Ectodermal cell (in vitro differentiated cells): ENCODE measurements at regions not wholly inside any gene's neighbourhood (a gene's known extent, or its start where the extent isn't known, plus 50 kb on each side); places are given as distances from the start of the nearest gene placed in this dataset.
"Not testable (repeated sequence)": the region's sequence is repeated elsewhere in the genome, so short reads cannot be mapped to it uniquely, and the experiment has no call there.

Source experiments
- H3K27ac ChIP-seq: 2 replicates; pipeline ENCODE4 v1.7.0; 2013; ENCODE audit warnings: mild to moderate bottlenecking, low read depth, low read length; ENCODE audit not compliant: insufficient read depth, poor library complexity, severe bottlenecking
- H3K27me3 ChIP-seq: 2 replicates; pipeline ENCODE4 v1.7.0; 2013; ENCODE audit warnings: mild to moderate bottlenecking, low read length; ENCODE audit not compliant: insufficient read depth, control insufficient read depth, poor library complexity, severe bottlenecking
- H3K36me3 ChIP-seq: one replicate; pipeline ENCODE4 v1.7.0; 2013; ENCODE audit warnings: low read length; ENCODE audit not compliant: control insufficient read depth, insufficient read depth
- H3K4me1 ChIP-seq: one replicate; pipeline ENCODE4 v1.7.0; 2013; ENCODE audit warnings: low read length; ENCODE audit not compliant: control insufficient read depth, insufficient read depth
- H3K4me3 ChIP-seq: 2 replicates; pipeline ENCODE4 v1.7.0; 2013; ENCODE audit warnings: low read depth, low read length, control low read depth; ENCODE audit not compliant: insufficient read depth
- H3K9me3 ChIP-seq: 2 replicates; pipeline ENCODE4 v1.7.0; 2013; ENCODE audit warnings: mild to moderate bottlenecking, low read length, moderate library complexity; ENCODE audit not compliant: control insufficient read depth
- WGBS, 2 experiments: methylation state at CpG; one replicate each; pipeline ENCODE4 v1.1.7; 2013; ENCODE audit warnings: missing lambda C conversion rate in 2 of 2; 5-methylcytosine and 5-hydroxymethylcytosine counted together

DNA sequence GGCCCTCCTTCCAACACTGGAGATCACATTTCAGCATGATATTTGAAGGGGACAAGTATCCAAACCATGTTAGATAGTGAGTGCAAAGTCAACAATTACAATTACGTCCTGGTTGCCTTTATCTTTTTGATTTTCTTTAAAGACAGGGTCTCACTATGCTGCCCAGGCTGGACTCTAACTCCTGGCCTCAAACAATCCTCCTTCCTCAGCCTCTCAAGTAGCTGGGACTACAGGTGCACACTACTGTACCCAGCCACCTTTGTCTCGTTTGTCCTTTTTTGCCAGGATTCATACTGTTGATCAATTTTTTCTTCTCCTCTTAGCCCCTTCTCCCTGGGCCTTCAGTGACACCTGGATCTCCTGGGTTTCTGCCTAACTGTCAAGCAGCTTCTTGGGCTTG lies 240.5 kb upstream of the FANCL start:
- no peaks in the 10 kb centered on the region for H3K27me3 ChIP-seq
- H3K4me1 ChIP-seq, result no peaks in the 10 kb centered on the region
- H3K9me3 ChIP-seq, result no peaks in the 10 kb centered on the region
- H3K36me3 ChIP-seq, result no peaks in the 10 kb centered on the region
- WGBS, 2 experiments, result 92 to 93% methylated on average over 2 of the region's 2 CpGs
- H3K4me3 ChIP-seq, result no peak overlapping the region
- no peak overlapping the region for H3K27ac ChIP-seq

DNA sequence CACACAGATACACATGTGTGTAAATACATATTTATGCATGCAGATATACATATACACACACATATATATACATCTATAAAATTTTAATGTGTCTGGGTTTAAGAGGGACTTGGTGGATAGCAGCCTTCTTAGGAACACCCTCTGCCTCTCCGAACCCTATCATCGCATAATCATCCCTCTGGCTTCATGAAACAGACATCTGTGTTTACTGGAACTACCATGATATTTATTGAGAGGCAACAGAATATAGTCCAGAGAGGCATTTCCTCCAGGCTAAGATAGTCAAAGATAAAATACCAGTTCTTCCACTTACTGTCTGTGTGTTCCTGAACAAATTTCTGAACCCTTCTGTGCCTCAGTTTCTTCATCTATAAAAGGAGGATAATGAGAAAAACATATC lies 239.0 kb upstream of the FANCL start:
- no peak overlapping the region for H3K27ac ChIP-seq
- H3K4me1 ChIP-seq, result no peaks in the 10 kb centered on the region
- 98 to 100% methylated on average over 2 of the region's 2 CpGs for WGBS, 2 experiments
- no peaks in the 10 kb centered on the region for H3K9me3 ChIP-seq
- no peaks in the 10 kb centered on the region for H3K36me3 ChIP-seq
- no peaks in the 10 kb centered on the region for H3K27me3 ChIP-seq
- H3K4me3 ChIP-seq, result no peak overlapping the region

GRCh38 chr2:58479535-58480140 lies 238.5 kb upstream of the FANCL start:
- H3K36me3 ChIP-seq, result no peaks in the 10 kb centered on the region
- no peaks in the 10 kb centered on the region for H3K27me3 ChIP-seq
- H3K9me3 ChIP-seq, result no peaks in the 10 kb centered on the region
- H3K4me3 ChIP-seq, result no peak overlapping the region
- H3K27ac ChIP-seq, result no peak overlapping the region
- WGBS, 2 experiments, result 39 to 54% methylated on average over 9 to 11 of the region's 12 CpGs
- no peaks in the 10 kb centered on the region for H3K4me1 ChIP-seq

DNA sequence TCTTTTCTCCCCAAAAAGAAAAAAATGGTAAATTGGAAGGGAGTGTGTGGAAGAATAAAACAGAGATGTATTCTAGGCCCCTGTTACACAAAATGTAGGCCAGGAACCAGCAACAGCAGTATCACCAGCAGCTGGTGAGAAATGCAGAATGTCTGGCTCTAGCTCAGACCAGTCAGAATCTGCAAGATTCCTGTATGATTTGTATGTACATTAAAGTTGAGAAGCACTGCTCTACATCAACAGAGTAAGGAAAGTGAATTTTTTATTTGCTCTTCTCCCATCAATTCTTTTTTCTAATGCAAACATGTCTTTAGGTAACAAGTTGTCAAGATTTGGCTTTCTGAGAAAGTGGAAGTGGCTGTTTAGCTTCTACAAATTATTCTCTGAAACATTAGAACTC lies 235.4 kb upstream of the FANCL start:
- no peaks in the 10 kb centered on the region for H3K9me3 ChIP-seq
- H3K36me3 ChIP-seq, result no peaks in the 10 kb centered on the region
- H3K27me3 ChIP-seq, result no peaks in the 10 kb centered on the region
- H3K4me1 ChIP-seq, result no peaks in the 10 kb centered on the region
- no peak overlapping the region for H3K27ac ChIP-seq
- no peak overlapping the region for H3K4me3 ChIP-seq

- no peak overlapping the region for H3K4me3 ChIP-seq
- WGBS, 2 experiments, result 87 to 91% methylated on average over 1 to 2 of the region's 2 CpGs
- no peaks in the 10 kb centered on the region for H3K9me3 ChIP-seq
- H3K36me3 ChIP-seq, result no peaks in the 10 kb centered on the region
- no peaks in the 10 kb centered on the region for H3K4me1 ChIP-seq
- no peak overlapping the region for H3K27ac ChIP-seq
- no peaks in the 10 kb centered on the region for H3K27me3 ChIP-seq
Observed at GRCh38 chr2:58475756-58476155, 234.6 kb upstream of the FANCL start.

DNA sequence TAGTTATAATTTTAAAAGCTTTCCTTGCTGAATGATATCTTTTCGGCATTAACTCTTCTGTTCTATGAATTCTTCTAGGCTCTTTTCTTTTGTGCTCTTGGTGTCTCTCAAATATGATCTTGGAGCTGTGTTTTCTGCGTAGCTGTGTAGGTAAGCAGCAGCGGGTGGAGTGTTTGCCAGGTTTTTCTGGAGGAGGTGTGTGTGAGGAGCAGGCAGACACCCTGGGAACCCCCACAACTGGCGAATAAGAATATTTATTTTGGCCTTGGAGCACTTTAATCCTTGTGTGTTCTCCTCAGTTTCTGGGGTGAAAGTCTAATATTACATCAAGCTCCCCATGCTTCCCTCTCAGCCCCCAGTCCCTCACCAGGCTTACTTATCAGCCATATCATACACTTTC lies 232.0 kb upstream of the FANCL start:
- no peaks in the 10 kb centered on the region for H3K9me3 ChIP-seq
- no peak overlapping the region for H3K4me3 ChIP-seq
- no peaks in the 10 kb centered on the region for H3K27me3 ChIP-seq
- no peaks in the 10 kb centered on the region for H3K36me3 ChIP-seq
- WGBS, 2 experiments, result 95 to 96% methylated on average over 4 of the region's 4 CpGs
- H3K27ac ChIP-seq, result no peak overlapping the region
- no peaks in the 10 kb centered on the region for H3K4me1 ChIP-seq

GRCh38 chr2:58466804-58467203 lies 225.7 kb upstream of the FANCL start:
- 100% methylated on average over 1 of the region's 1 CpG; no CpG with 5 or more reads in 1 of the 2 experiments for WGBS, 2 experiments
- Histone ChIP-seq H3K36me3 (no peaks in the 10 kb centered on the region), H3K27ac (no peak overlapping the region), H3K27me3 (no peaks in the 10 kb centered on the region), H3K4me1 (no peaks in the 10 kb centered on the region), H3K4me3 (no peak overlapping the region), H3K9me3 (no peaks in the 10 kb centered on the region)

GRCh38 chr2:58466021-58466420 lies 224.9 kb upstream of the FANCL start:
- H3K4me3 ChIP-seq, H3K9me3 ChIP-seq, H3K27me3 ChIP-seq, H3K36me3 ChIP-seq, H3K4me1 ChIP-seq, H3K27ac ChIP-seq: not testable (repeated sequence)
- WGBS, 2 experiments, result 93 to 97% methylated on average over 2 of the region's 2 CpGs

DNA sequence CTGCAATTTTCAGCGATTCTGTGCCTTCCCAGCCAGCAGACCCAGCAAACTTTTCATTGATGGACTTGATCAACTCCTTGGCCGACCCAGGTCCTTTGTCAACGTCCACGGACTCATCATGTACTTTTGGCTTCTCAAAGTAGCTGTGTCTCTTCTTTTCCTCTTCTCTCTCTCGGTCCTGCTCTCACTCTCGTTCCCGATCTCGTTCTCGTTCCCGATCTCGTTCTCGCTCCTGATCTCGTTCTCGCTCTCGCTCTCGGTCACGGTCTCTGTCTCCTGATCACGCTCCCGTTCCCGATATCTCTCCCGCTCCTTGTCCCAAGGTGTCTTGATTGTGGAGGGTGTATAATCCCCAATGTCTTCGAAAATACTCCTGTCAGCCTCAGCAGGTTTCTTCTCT lies 219.5 kb upstream of the FANCL start:
- WGBS, 2 experiments, result 93 to 95% methylated on average over 21 to 22 of the region's 22 CpGs
- Histone ChIP-seq H3K4me3 (no peak overlapping the region), H3K27me3 (no peaks in the 10 kb centered on the region), H3K36me3 (no peaks in the 10 kb centered on the region), H3K27ac (no peak overlapping the region), H3K4me1 (no peaks in the 10 kb centered on the region), H3K9me3 (no peaks in the 10 kb centered on the region)

- no peaks in the 10 kb centered on the region for H3K36me3 ChIP-seq
- H3K4me1 ChIP-seq, result no peaks in the 10 kb centered on the region
- no peak overlapping the region for H3K4me3 ChIP-seq
- no peak overlapping the region for H3K27ac ChIP-seq
- H3K9me3 ChIP-seq, result no peaks in the 10 kb centered on the region
- 94% methylated on average over 2 of the region's 3 CpGs for WGBS, 2 experiments
- H3K27me3 ChIP-seq, result no peaks in the 10 kb centered on the region
Observed at GRCh38 chr2:58449286-58450010, 208.3 kb upstream of the FANCL start.
